ENCODE measurements at regions not wholly inside any gene's neighbourhood (a gene's known extent, or its start where the extent isn't known, plus 50 kb on each side); places are given as distances from the start of the nearest gene placed in this dataset.

DNA sequence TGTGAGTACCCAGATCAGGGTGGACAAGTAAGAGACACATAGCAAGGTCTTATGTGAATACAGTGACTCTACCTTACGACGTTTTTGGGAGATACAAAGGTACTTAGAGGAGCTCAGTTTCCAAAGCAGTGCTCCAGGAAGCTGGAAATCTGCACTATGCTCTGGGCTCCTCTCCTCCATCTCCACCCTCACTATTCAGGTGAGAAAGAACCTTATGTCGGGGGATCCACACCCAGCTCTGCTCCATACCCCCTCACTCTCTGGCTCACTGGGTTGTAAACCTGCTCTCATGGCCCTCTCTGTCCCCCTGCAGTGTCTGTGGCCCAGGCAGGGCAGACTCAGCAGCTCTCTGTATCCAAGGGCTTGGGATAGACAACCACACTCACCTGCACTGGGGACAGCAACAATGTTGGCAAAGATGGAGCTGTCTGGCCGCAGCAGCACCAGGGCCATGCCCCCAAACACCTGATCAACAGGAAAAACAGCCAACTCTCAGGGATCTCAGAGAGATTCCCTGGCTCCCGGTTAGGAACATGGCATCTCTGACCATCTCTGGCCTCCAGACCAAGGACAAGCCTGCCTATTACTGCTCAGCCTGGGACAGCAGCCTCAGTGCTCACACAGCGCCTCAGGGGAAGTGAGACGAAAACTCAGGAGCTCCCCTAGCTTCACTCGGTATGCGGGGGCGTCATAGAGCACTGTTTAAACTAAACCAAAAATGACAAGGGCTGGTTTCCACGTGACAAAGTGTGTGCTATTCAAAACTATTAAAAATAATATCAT is 60.9 kb upstream of the TOP3B start (continued):
- TF ChIP-seq, protein P1, sequence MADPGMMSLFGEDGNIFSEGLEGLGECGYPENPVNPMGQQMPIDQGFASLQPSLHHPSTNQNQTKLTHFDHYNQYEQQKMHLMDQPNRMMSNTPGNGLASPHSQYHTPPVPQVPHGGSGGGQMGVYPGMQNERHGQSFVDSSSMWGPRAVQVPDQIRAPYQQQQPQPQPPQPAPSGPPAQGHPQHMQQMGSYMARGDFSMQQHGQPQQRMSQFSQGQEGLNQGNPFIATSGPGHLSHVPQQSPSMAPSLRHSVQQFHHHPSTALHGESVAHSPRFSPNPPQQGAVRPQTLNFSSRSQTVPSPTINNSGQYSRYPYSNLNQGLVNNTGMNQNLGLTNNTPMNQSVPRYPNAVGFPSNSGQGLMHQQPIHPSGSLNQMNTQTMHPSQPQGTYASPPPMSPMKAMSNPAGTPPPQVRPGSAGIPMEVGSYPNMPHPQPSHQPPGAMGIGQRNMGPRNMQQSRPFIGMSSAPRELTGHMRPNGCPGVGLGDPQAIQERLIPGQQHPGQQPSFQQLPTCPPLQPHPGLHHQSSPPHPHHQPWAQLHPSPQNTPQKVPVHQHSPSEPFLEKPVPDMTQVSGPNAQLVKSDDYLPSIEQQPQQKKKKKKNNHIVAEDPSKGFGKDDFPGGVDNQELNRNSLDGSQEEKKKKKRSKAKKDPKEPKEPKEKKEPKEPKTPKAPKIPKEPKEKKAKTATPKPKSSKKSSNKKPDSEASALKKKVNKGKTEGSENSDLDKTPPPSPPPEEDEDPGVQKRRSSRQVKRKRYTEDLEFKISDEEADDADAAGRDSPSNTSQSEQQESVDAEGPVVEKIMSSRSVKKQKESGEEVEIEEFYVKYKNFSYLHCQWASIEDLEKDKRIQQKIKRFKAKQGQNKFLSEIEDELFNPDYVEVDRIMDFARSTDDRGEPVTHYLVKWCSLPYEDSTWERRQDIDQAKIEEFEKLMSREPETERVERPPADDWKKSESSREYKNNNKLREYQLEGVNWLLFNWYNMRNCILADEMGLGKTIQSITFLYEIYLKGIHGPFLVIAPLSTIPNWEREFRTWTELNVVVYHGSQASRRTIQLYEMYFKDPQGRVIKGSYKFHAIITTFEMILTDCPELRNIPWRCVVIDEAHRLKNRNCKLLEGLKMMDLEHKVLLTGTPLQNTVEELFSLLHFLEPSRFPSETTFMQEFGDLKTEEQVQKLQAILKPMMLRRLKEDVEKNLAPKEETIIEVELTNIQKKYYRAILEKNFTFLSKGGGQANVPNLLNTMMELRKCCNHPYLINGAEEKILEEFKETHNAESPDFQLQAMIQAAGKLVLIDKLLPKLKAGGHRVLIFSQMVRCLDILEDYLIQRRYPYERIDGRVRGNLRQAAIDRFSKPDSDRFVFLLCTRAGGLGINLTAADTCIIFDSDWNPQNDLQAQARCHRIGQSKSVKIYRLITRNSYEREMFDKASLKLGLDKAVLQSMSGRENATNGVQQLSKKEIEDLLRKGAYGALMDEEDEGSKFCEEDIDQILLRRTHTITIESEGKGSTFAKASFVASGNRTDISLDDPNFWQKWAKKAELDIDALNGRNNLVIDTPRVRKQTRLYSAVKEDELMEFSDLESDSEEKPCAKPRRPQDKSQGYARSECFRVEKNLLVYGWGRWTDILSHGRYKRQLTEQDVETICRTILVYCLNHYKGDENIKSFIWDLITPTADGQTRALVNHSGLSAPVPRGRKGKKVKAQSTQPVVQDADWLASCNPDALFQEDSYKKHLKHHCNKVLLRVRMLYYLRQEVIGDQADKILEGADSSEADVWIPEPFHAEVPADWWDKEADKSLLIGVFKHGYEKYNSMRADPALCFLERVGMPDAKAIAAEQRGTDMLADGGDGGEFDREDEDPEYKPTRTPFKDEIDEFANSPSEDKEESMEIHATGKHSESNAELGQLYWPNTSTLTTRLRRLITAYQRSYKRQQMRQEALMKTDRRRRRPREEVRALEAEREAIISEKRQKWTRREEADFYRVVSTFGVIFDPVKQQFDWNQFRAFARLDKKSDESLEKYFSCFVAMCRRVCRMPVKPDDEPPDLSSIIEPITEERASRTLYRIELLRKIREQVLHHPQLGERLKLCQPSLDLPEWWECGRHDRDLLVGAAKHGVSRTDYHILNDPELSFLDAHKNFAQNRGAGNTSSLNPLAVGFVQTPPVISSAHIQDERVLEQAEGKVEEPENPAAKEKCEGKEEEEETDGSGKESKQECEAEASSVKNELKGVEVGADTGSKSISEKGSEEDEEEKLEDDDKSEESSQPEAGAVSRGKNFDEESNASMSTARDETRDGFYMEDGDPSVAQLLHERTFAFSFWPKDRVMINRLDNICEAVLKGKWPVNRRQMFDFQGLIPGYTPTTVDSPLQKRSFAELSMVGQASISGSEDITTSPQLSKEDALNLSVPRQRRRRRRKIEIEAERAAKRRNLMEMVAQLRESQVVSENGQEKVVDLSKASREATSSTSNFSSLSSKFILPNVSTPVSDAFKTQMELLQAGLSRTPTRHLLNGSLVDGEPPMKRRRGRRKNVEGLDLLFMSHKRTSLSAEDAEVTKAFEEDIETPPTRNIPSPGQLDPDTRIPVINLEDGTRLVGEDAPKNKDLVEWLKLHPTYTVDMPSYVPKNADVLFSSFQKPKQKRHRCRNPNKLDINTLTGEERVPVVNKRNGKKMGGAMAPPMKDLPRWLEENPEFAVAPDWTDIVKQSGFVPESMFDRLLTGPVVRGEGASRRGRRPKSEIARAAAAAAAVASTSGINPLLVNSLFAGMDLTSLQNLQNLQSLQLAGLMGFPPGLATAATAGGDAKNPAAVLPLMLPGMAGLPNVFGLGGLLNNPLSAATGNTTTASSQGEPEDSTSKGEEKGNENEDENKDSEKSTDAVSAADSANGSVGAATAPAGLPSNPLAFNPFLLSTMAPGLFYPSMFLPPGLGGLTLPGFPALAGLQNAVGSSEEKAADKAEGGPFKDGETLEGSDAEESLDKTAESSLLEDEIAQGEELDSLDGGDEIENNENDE (IDR thresholded peaks at IDR 0.05; ENCODE audit: insufficient replicate concordance, low read length) = no peak
- TF ChIP-seq POLR2AphosphoS5 (IDR thresholded peaks at IDR 0.05; ENCODE audit: low read depth, low read length) (no peak), EZH2 (IDR thresholded peaks at IDR 0.05; ENCODE audit: low read depth, low read length, severe bottlenecking) (no peak), SAP30 (IDR thresholded peaks at IDR 0.05; ENCODE audit: insufficient read depth, insufficient replicate concordance, low read length) (no peak), EGR1 (IDR thresholded peaks at IDR 0.05; ENCODE audit: borderline replicate concordance, low read depth, low read length) (no peak), CTBP2 (IDR thresholded peaks at IDR 0.05; ENCODE audit: borderline replicate concordance, insufficient read depth, insufficient read length, low read length) (no peak), CBX8 (IDR thresholded peaks at IDR 0.05; ENCODE audit: borderline replicate concordance, low read depth, low read length) (no peak)
- TF ChIP-seq, protein P2, sequence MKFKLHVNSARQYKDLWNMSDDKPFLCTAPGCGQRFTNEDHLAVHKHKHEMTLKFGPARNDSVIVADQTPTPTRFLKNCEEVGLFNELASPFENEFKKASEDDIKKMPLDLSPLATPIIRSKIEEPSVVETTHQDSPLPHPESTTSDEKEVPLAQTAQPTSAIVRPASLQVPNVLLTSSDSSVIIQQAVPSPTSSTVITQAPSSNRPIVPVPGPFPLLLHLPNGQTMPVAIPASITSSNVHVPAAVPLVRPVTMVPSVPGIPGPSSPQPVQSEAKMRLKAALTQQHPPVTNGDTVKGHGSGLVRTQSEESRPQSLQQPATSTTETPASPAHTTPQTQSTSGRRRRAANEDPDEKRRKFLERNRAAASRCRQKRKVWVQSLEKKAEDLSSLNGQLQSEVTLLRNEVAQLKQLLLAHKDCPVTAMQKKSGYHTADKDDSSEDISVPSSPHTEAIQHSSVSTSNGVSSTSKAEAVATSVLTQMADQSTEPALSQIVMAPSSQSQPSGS (IDR thresholded peaks at IDR 0.05; ENCODE audit: low read length) = no peak
